ENCODE measurements at regions not wholly inside any gene's neighbourhood (a gene's known extent, or its start where the extent isn't known, plus 50 kb on each side); places are given as distances from the start of the nearest gene placed in this dataset.
"Not testable (repeated sequence)": the region's sequence is repeated elsewhere in the genome, so short reads cannot be mapped to it uniquely, and the experiment has no call there.

DNA sequence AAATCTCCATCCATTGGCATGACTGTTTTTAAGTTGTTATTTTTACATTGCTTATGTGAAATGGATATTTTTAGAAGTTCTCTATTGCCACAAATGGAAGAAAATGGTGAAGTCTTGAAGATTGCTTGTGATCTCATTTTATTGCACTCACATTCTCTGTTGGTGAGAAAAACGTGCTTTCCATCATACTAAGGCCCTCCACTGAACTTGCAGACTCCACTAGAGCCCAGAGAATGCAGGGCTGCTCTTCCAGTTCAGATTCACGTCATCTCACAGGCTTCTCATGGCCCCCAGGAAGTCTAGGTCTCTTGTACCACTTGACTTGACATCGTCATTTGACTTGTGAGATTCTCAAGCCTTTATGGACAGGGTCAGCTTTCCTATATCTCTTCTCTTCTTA, 254.8 kb upstream of the COPS8 start:
- DNase-seq (ENCODE audit: low read depth) = no peak

GRCh38 chr2:236831698-236832097, 254.0 kb upstream of the COPS8 start:
- no peak for DNase-seq (ENCODE audit: low read depth)

DNA sequence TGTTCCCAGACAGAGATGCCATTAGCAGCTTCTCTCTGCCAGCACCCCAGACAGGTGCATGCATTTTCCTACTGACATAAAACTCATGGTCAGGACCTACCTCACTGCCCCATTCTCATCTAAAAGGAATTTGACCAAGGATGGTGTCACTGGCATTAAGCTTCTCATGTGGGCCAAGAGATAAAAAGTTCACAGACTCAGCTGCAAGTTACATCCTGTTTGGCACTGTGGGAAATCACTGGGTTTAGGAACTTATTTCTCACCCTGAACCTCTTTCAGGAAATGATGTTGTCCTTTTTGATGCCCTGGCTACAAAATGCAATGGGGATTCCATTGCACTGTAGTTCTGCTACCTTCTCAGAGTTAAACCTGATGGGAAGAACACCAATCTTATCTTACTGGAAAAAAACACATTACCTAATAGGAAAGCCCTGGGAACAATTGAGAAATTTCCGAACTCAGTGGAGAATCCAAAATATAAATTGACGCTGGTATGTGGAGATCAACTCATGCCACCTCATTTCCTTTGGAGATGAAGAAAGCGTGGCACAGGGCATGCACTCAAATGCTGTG, 252.1 kb upstream of the COPS8 start:
- DNase-seq (ENCODE audit: low read depth) = no peak

DNA sequence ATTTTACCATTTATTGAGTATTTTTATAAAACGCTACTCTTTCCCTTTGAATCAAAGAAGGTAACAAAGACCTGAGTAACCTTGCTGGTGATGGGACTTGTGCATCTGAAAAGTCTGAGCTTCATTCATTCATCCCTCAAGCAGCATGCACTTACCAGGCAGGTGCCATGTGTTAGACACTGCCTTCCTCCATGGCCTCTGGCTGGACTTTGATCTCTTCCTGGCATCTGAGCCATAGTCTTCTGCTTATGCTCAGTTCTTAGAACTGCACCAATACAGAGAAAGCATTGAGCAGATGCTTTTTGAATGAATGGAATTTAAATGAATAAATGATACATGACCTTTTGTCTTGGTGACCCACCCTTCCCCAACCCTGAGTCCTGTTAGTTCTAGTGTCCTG, 251.4 kb upstream of the COPS8 start:
- DNase-seq (ENCODE audit: low read depth) = no peak

- no peak for DNase-seq (ENCODE audit: low read depth)
Measured at GRCh38 chr2:236835307-236836024, 250.2 kb upstream of the COPS8 start.

DNA sequence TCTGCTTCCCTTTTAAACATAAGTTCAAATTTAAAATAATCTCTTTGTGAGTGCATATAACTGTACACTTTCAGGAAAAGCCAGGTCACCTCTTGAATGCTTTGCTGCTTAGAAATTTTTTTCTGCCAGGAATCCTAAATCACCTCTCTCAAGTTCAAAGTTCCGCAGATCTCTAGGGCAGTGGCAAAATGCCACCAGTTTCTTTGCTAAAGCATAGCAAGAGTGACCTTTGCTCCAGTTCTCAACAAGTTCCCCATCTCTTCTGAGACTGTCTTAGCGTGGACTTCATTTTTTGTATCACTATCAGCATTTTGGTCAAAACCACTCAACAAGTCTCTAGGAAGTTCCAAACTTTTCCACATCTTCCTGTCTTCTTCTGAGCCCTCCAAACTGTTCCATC, 249.7 kb upstream of the COPS8 start:
- DNase-seq (ENCODE audit: low read depth) = not testable (repeated sequence)

DNA sequence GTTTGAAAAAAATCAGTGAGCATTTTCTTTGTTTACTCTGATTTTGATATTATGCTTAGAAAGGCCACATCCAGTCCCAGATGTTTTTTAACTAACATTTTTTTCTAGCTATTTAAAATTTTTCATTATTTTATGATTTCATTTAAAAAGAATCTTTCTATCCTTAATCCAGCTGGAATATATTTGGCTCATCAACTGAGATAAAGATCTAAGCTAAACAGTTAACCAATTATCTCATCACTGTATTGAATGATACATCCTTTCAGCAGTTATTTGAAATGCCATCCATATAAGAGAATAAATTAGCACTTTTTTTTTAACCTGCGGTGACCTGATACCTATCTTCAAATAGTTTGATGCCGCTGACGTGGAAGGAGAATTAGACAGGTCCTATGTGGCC, 245.5 kb upstream of the COPS8 start:
- DNase-seq (ENCODE audit: low read depth) = no peak

- DNase-seq (ENCODE audit: low read depth) = no peak
Measured at GRCh38 chr2:236840857-236841256, 244.8 kb upstream of the COPS8 start.

- no peak for DNase-seq (ENCODE audit: low read depth)
Measured at GRCh38 chr2:236841389-236841788, 244.3 kb upstream of the COPS8 start.

DNA sequence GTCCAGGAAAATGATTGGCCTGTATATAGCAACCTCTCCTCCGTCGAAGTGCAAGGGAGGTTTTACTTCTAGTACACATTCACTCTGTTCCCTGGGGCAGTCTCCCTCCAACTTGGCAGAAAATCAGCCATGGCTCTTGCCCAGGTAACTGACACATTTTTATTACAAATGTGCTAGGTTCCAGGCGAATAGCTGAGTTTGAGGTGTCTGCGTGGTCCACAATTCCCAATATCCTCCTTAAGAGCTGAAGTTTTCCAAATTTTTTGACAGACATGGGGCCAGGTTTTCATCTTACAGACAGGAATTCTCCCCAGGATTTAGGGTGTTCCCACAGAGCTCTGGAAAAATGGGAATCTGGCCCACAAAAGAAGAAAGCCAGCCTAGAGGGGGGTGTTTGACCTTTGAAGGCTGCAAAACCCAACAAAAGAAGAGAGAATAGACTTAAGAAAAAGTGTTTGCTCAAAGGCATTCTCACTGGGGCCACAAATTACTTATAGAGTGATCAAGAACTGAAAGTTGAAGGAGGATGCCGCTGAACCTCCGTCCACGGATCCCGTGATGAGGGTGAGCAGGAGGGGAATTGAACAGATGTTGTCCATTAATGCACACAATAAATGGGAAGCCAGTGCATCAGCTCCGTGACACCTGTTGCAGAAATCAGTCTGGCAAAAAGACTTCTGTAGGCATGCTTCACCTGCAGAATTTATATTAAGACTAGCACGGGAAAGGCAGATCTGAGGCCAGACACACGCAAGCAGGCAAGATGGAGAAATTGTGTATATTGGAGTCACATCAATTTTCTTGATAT, 242.3 kb upstream of the COPS8 start:
- DNase-seq (ENCODE audit: low read depth) = no peak

GRCh38 chr2:236844711-236845110, 241.0 kb upstream of the COPS8 start:
- DNase-seq (ENCODE audit: low read depth) = no peak

DNA sequence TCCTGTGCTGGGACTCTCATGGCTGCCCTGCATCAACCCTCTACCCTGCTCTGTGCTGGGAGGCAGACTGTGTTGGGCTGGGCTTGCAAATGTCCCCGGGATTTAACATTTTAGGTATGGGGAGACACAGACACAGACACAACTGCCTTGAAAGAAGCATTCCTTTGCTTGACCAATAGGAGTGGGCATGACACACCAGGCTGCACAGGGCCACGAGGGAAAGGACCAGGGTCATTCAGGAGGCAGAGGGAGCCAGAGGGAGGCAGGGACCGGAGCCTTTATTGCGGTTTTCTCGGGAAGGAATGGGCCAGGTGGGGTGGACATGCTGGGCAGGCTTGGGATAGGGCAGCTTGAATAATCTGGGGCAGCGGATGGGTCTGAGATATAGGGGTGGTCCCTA, 238.7 kb upstream of the COPS8 start:
- no peak for DNase-seq (ENCODE audit: low read depth)

GRCh38 chr2:236847538-236848263, 238.0 kb upstream of the COPS8 start:
- no peak for DNase-seq (ENCODE audit: low read depth)

DNA sequence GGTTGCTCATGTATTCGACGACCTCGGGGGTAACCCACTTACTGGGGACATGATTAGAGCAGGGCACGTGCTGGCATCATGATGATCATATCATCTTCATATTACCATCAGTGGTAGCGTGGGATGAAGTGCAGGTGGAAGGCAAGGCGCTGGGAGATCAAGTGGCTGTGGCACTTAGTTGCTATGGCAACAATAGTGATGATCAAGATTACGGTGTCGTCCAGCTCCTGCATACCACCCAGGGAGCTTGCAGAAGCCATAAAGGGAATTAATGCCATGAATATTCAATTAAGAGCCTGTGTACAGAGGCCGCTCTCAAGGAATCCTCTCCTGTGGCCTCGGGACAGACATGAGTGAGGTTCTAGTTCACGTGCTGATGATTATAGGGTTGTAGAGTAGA, 237.2 kb upstream of the COPS8 start:
- no peak for DNase-seq (ENCODE audit: low read depth)

DNA sequence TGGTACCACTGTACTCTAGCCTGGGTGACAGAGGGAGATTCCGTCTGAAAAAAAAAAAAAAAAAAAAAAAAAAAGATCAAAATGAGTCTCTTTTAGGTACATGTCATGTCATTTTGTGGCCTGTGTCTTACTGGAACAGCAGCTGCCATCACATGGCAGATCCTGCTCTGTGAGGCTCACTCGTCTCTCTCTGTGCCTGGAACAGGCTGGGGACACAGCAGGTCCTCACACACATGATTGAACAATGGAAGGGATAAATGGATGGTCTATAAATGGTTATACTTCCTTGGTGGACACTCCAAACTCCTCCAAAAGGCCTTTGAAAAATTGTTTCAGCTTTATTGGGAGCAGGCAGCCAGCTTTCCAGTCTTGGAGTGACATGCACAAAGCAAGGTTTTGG, 236.2 kb upstream of the COPS8 start:
- no peak for DNase-seq (ENCODE audit: low read depth)

DNA sequence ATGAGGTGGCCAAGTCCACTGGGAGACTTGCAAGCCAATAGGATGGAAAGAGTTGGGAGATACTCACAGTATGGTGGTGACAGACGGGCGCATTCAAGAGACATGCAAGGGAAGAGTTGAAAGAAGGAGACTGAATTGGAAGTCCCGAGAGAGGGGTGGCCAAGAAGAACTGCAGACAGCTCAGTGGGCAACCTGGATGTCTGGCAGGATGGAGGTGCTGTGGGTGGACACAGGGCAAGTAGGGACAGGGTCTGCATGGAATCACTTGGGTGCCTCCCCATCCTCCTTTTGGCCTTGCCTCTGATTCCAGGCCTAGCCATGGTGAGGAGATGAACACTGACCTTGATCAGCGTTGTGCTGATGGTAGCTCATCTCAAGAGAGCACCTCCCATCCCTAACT, 235.7 kb upstream of the COPS8 start:
- no peak for DNase-seq (ENCODE audit: low read depth)

GRCh38 chr2:236851187-236851586, 234.5 kb upstream of the COPS8 start:
- DNase-seq (ENCODE audit: low read depth) = no peak

DNA sequence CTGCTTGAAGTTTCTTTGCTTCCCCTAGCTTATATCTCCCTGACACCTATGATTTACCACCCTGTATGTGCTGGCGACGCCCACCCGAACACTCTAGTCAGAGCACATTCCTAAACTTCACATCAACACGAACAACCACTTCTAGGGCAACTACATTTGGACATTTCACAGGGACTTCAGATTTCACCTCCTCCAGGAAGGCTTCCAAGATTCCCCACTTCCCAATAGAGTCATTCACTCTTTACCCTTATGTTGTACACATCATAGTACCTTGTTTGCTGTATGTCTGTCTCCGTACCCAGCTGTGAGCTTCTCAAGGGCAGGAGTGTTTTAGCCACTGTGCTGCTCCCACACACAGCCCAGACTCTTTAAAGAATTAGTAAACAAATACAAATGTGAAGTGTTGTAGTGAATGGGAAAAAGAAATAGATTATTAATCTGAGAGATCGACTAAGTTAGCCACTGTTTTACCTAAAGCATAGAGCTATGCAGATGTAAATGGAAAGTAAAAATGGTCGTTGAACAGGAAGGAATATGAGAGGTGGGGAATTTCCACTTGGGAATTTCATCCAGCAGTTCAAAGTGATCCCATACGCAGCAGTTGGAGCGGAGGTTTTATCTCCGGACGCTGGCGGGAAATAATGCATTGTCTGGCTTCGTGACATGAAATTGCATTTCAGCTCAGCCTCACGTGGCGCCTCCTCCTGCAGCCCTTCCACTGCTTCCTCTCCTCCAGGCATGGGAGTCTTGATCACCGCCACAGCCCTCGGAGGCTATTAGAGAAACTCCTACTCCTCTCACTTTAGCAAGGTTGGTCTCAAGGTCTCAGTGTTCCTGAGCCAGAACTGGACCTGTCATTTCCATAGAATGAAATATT, 233.4 kb upstream of the COPS8 start:
- DNase-seq (ENCODE audit: low read depth) = no peak

DNA sequence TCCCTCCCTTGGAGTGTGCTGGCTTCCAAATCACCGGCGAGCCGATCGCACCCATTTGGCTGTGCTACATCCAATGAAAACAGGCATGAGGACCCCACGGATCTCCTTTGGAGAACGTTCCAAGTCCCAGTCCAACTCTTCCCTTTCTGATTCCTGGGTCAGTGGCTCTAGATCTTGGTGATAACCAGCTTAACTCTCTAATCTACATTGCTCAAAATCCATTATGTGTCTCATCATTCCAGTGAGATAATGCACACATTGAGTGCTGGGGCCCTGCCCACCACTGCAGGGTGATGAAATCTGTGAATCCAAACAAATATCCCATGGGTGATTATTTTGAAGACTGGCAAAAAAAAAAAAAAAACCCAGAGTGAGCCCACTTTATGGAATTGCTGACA, 232.7 kb upstream of the COPS8 start:
- no peak for DNase-seq (ENCODE audit: low read depth)

GRCh38 chr2:236853585-236854051, 232.1 kb upstream of the COPS8 start:
- no peak for DNase-seq (ENCODE audit: low read depth)

DNA sequence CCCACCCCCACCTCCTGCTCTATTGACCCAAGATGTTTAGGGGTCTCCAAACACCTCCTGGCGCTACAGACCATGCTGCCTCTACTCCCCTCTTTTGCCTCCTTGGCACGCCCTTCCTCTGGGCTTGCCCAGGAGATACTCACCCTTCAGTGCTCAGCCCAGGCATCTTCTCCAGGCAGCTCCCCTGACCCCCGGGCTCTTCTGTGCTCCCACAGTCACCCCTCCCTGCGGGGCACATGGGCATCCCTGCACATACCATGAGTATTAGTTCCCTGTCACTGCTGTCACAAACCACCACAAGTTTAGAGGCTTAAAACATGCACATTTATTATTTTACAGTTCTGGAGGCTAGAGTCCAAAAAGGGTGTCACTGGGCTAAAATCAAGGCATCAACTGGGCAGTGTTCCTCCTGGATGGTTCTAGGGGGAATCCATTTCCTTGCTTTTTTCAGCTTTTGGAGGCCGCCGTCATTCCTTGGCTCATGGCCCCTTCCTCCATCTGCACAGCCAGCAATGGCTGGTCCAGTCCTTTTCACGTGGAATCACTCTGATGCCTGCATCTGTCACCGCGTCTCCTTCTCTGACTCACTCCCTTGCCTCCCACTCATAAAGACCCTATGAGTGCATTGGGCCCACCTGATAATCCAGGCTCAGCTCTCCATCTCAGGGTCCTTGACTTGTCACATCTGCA, 230.4 kb upstream of the COPS8 start:
- DNase-seq (ENCODE audit: low read depth) = no peak
